Mesenchymal stem cell (in vitro differentiated cells and primary cell): ENCODE measurements at regions not wholly inside any gene's neighbourhood (a gene's known extent, or its start where the extent isn't known, plus 50 kb on each side); places are given as distances from the start of the nearest gene placed in this dataset.

Source experiments
- DNase-seq: peaks from one replicate; pipeline ENCODE4 v3.0.0-alpha.2; 2013
- H2AFZ ChIP-seq: one replicate; pipeline ENCODE4 v1.6.1; 2013; ENCODE audit warnings: low read depth, mild to moderate bottlenecking, control low read depth, inconsistent platforms, low read length, moderate library complexity
- H2AK5ac ChIP-seq: 2 replicates; pipeline ENCODE4 v1.6.1; 2013; ENCODE audit warnings: low read length, moderate library complexity, mild to moderate bottlenecking, inconsistent platforms; ENCODE audit not compliant: severe bottlenecking
- H2BK120ac ChIP-seq: one replicate; pipeline ENCODE4 v1.6.1; 2013; ENCODE audit warnings: low read depth, mild to moderate bottlenecking, inconsistent platforms, low read length, moderate library complexity
- H2BK12ac ChIP-seq, 2 experiments: one replicate each; pipeline ENCODE4 v1.6.1; 2013; ENCODE audit warnings: inconsistent platforms in 2 of 2, low read length in 2 of 2, mild to moderate bottlenecking in 2 of 2, moderate library complexity in 2 of 2, control low read depth in 1 of 2
- H2BK15ac ChIP-seq: one replicate; pipeline ENCODE4 v1.6.1; 2013; ENCODE audit warnings: mild to moderate bottlenecking, low read depth, inconsistent platforms; ENCODE audit not compliant: poor library complexity, severe bottlenecking
- H2BK5ac ChIP-seq: 2 replicates; pipeline ENCODE4 v1.6.1; 2013; ENCODE audit warnings: low read depth, mild to moderate bottlenecking, low read length, control low read depth, inconsistent platforms; ENCODE audit not compliant: poor library complexity, severe bottlenecking
- H3K14ac ChIP-seq, 2 experiments: one replicate each; pipeline ENCODE4 v1.6.1; 2013; ENCODE audit warnings: inconsistent platforms in 2 of 2, low read length in 2 of 2, control low read depth in 1 of 2, mild to moderate bottlenecking in 1 of 2, moderate library complexity in 1 of 2
- H3K18ac ChIP-seq, 2 experiments: one replicate each; pipeline ENCODE4 v1.6.1; 2013; ENCODE audit warnings: inconsistent platforms in 2 of 2, low read length in 2 of 2, control low read depth in 1 of 2, low read depth in 1 of 2, mild to moderate bottlenecking in 1 of 2
- H3K23ac ChIP-seq, 2 experiments: one replicate each; pipeline ENCODE4 v1.6.1; 2013; ENCODE audit warnings: inconsistent platforms in 2 of 2, low read length in 2 of 2, mild to moderate bottlenecking in 2 of 2, moderate library complexity in 2 of 2, control low read depth in 1 of 2
- H3K27ac ChIP-seq: 2 replicates; pipeline ENCODE4 v1.5.1; 2013; ENCODE audit warnings: mild to moderate bottlenecking, moderate library complexity, low read length, control low read depth, inconsistent platforms; ENCODE audit not compliant: poor library complexity, severe bottlenecking
- H3K27me3 ChIP-seq, 2 experiments: 2 replicates each; pipeline versions ENCODE4 v1.6.1 to v1.7.0; 2013; ENCODE audit warnings: low read length in 2 of 2, mild to moderate bottlenecking in 2 of 2, moderate library complexity in 2 of 2, control low read depth in 1 of 2, inconsistent platforms in 1 of 2; ENCODE audit not compliant: control insufficient read depth in 1 of 2, insufficient read depth in 1 of 2
- H3K36me3 ChIP-seq, 2 experiments: 2 replicates each; pipeline versions ENCODE4 v1.6.1 to v1.7.0; 2013; ENCODE audit warnings: low read length in 2 of 2, control low read depth in 1 of 2, inconsistent platforms in 1 of 2, low read depth in 1 of 2, mild to moderate bottlenecking in 1 of 2; ENCODE audit not compliant: insufficient read depth in 2 of 2, control insufficient read depth in 1 of 2
- H3K4ac ChIP-seq, 2 experiments: one replicate each; pipeline ENCODE4 v1.6.1; 2013; ENCODE audit warnings: inconsistent platforms in 2 of 2, low read length in 2 of 2, mild to moderate bottlenecking in 2 of 2, moderate library complexity in 2 of 2, control low read depth in 1 of 2, low read depth in 1 of 2
- H3K4me1 ChIP-seq: 2 replicates; pipeline ENCODE4 v1.6.1; 2013; ENCODE audit warnings: low read depth, low read length, control low read depth; ENCODE audit not compliant: control insufficient read depth, insufficient read depth
- H3K4me2 ChIP-seq: 2 replicates; pipeline ENCODE4 v1.6.1; 2013; ENCODE audit warnings: low read length, mild to moderate bottlenecking, inconsistent platforms; ENCODE audit not compliant: poor library complexity, severe bottlenecking
- H3K4me3 ChIP-seq, 2 experiments: 2 replicates each; pipeline versions ENCODE4 v1.5.1 to v1.7.0; 2013; ENCODE audit warnings: low read length in 2 of 2, mild to moderate bottlenecking in 2 of 2, control low read depth in 1 of 2, low read depth in 1 of 2; ENCODE audit not compliant: insufficient read depth in 1 of 2
- H3K79me1 ChIP-seq: replicated peaks from 2 replicates; pipeline ENCODE4 v1.6.1; 2013; ENCODE audit warnings: mild to moderate bottlenecking, control low read depth, low read length, inconsistent platforms; ENCODE audit not compliant: poor library complexity, severe bottlenecking
- H3K9ac ChIP-seq: 2 replicates; pipeline ENCODE4 v1.7.0; 2013; ENCODE audit warnings: mild to moderate bottlenecking, low read length, moderate library complexity
- H3K9me3 ChIP-seq: 2 replicates; pipeline ENCODE4 v1.7.0; 2013; ENCODE audit warnings: mild to moderate bottlenecking, low read length; ENCODE audit not compliant: control insufficient read depth
- H4K8ac ChIP-seq: one replicate; pipeline ENCODE4 v1.6.1; 2013; ENCODE audit warnings: inconsistent platforms, mild to moderate bottlenecking, low read length, moderate library complexity
- H4K91ac ChIP-seq: one replicate; pipeline ENCODE4 v1.6.1; 2013; ENCODE audit warnings: mild to moderate bottlenecking, low read length, inconsistent platforms
- WGBS: methylation state at CpG from one replicate; pipeline ENCODE4 v1.1.7; 2013; ENCODE audit warnings: mixed read lengths; 5-methylcytosine and 5-hydroxymethylcytosine counted together

GRCh38 chr6:148140772-148141557 is 201.7 kb upstream of the SASH1 start:
- H2AK5ac ChIP-seq, result no peak overlapping the region
- H3K23ac ChIP-seq, result no peak overlapping the region
- H2BK12ac ChIP-seq, result no peak overlapping the region
- H3K79me1 ChIP-seq, result no peaks in the 10 kb centered on the region
- no peak overlapping the region for H2BK120ac ChIP-seq
- H3K4me3 ChIP-seq, result no peak overlapping the region
- no peak overlapping the region for H4K8ac ChIP-seq
- no peak overlapping the region for H4K91ac ChIP-seq
- DNase-seq, result no peak
- no peak overlapping the region for H2AFZ ChIP-seq
- no CpG with 5 or more reads among the region's 5 CpGs for WGBS
- no peaks in the 10 kb centered on the region for H3K36me3 ChIP-seq
- no peak overlapping the region for H3K4me2 ChIP-seq
- no peak overlapping the region for H3K4ac ChIP-seq
- H2BK15ac ChIP-seq, result no peak overlapping the region
- no peak overlapping the region for H2BK5ac ChIP-seq
- H3K18ac ChIP-seq, result no peak overlapping the region
- H3K27ac ChIP-seq, result no peak overlapping the region
- peaks cover 0 to 8% of the 10 kb centered on the region in 2 experiments for H3K27me3 ChIP-seq
- H3K9me3 ChIP-seq, result no peaks in the 10 kb centered on the region
- no peak overlapping the region for H3K14ac ChIP-seq
- no peak overlapping the region for H3K9ac ChIP-seq
- no peaks in the 10 kb centered on the region for H3K4me1 ChIP-seq

- H2BK12ac ChIP-seq, result no peak overlapping the region
- H3K14ac ChIP-seq, result no peak overlapping the region
- 68% methylated on average over 2 of the region's 2 CpGs for WGBS
- no peak overlapping the region for H3K4me2 ChIP-seq
- no peak overlapping the region for H4K91ac ChIP-seq
- no peak for DNase-seq
- H3K27me3 ChIP-seq, result no peaks in the 10 kb centered on the region
- H3K23ac ChIP-seq, result no peak overlapping the region
- no peak overlapping the region for H2BK120ac ChIP-seq
- no peak overlapping the region for H2AK5ac ChIP-seq
- no peaks in the 10 kb centered on the region for H3K36me3 ChIP-seq
- H2BK15ac ChIP-seq, result no peak overlapping the region
- H3K4me1 ChIP-seq, result no peaks in the 10 kb centered on the region
- H3K4me3 ChIP-seq, result no peak overlapping the region
- H3K18ac ChIP-seq, result no peak overlapping the region
- no peak overlapping the region for H3K9ac ChIP-seq
- no peak overlapping the region for H2BK5ac ChIP-seq
- no peak overlapping the region for H2AFZ ChIP-seq
- no peak overlapping the region for H3K27ac ChIP-seq
- H3K79me1 ChIP-seq, result no peaks in the 10 kb centered on the region
- peak overlapping the region; percentile 7 for H4K8ac ChIP-seq
- no peaks in the 10 kb centered on the region for H3K9me3 ChIP-seq
- no peak overlapping the region for H3K4ac ChIP-seq
Observed at GRCh38 chr6:148142821-148143220, 199.8 kb upstream of the SASH1 start.

GRCh38 chr6:148143771-148144170 is 198.9 kb upstream of the SASH1 start:
- H3K4me3 ChIP-seq, result no peak overlapping the region
- H2BK15ac ChIP-seq, result no peak overlapping the region
- H4K91ac ChIP-seq, result no peak overlapping the region
- no peaks in the 10 kb centered on the region for H3K27me3 ChIP-seq
- no peak overlapping the region for H2AFZ ChIP-seq
- peak overlapping the region in 1 of 2 experiments; percentile 52 for H3K23ac ChIP-seq
- no peak overlapping the region for H3K27ac ChIP-seq
- no peak overlapping the region for H2AK5ac ChIP-seq
- H3K79me1 ChIP-seq, result no peaks in the 10 kb centered on the region
- H3K9ac ChIP-seq, result no peak overlapping the region
- H2BK120ac ChIP-seq, result no peak overlapping the region
- H3K14ac ChIP-seq, result no peak overlapping the region
- no peak overlapping the region for H3K4ac ChIP-seq
- H3K4me2 ChIP-seq, result no peak overlapping the region
- no peaks in the 10 kb centered on the region for H3K4me1 ChIP-seq
- no peak overlapping the region for H4K8ac ChIP-seq
- DNase-seq, result no peak
- no peak overlapping the region for H2BK12ac ChIP-seq
- H3K36me3 ChIP-seq, result no peaks in the 10 kb centered on the region
- WGBS, result 94% methylated on average over 6 of the region's 7 CpGs
- no peak overlapping the region for H2BK5ac ChIP-seq
- H3K18ac ChIP-seq, result no peak overlapping the region
- H3K9me3 ChIP-seq, result no peaks in the 10 kb centered on the region

- H2BK12ac ChIP-seq, result no peak overlapping the region
- no peak overlapping the region for H3K4me2 ChIP-seq
- no peak overlapping the region for H3K27ac ChIP-seq
- no peaks in the 10 kb centered on the region for H3K36me3 ChIP-seq
- peak overlapping the region; percentile 81 for H3K9ac ChIP-seq
- no peak overlapping the region for H3K18ac ChIP-seq
- 8% methylated on average over 2 of the region's 8 CpGs for WGBS
- H3K79me1 ChIP-seq, result no peaks in the 10 kb centered on the region
- H2AFZ ChIP-seq, result no peak overlapping the region
- H4K91ac ChIP-seq, result no peak overlapping the region
- H3K4me1 ChIP-seq, result no peaks in the 10 kb centered on the region
- no peak overlapping the region for H2AK5ac ChIP-seq
- H3K4ac ChIP-seq, result no peak overlapping the region
- no peaks in the 10 kb centered on the region for H3K27me3 ChIP-seq
- H3K14ac ChIP-seq, result no peak overlapping the region
- H4K8ac ChIP-seq, result no peak overlapping the region
- H2BK15ac ChIP-seq, result no peak overlapping the region
- H3K23ac ChIP-seq, result no peak overlapping the region
- peak overlapping the region in 1 of 2 experiments; percentile 57 for H3K4me3 ChIP-seq
- no peak overlapping the region for H2BK5ac ChIP-seq
- no peak overlapping the region for H2BK120ac ChIP-seq
- peak; percentile 74 for DNase-seq
- H3K9me3 ChIP-seq, result no peaks in the 10 kb centered on the region
Observed at GRCh38 chr6:148144917-148145521, 197.6 kb upstream of the SASH1 start.
